HCT116 (cell line): ENCODE measurements at regions not wholly inside any gene's neighbourhood (a gene's known extent, or its start where the extent isn't known, plus 50 kb on each side); places are given as distances from the start of the nearest gene placed in this dataset.

ENCODE experiments used
- ATAC-seq: fragments of 200-7000 bp; cut with Tn5 transposase; 2 replicates; pipeline ENCODE4 v1.9.1; 2020; ENCODE audit warnings: mild to moderate bottlenecking, moderate library complexity
- BruUV-seq: library from RNA; stranded (reverse); fragments of 400-500 nt; replicated peaks from 2 replicates; lab custom pipeline; 2021; lab: Mats Ljungman, UMichigan
- CTCF ChIA-PET: fragments of 300-600 bp; sonication (Branson Sonifier 250); formaldehyde crosslinking; loops from one replicate; lab custom pipeline; 2021; ENCODE audit warnings: antibody characterized with exemption; lab: Charles Lee
- POLR2A ChIA-PET: fragments of 300-600, 350-600 bp; sonication (Branson Sonifier 250); formaldehyde crosslinking; loops from one replicate; lab custom pipeline; 2021; ENCODE audit warnings: antibody characterized with exemption; lab: Charles Lee
- RAD21 ChIA-PET, 2 experiments: fragments of 300-600 bp; sonication (Branson Sonifier 250); formaldehyde crosslinking; loops; one replicate each; lab custom pipeline; 2023; ENCODE audit warnings: low total read pairs in 2 of 2; ENCODE audit not compliant: uncharacterized antibody in 2 of 2, unreplicated experiment in 2 of 2, low non-redundant PET in 1 of 2; lab: Charles Lee
- DNase-seq: peaks from one replicate; pipeline ENCODE4 v3.0.0-alpha.2; 2010; ENCODE audit warnings: low read depth, low spot score
- H2AFZ ChIP-seq: fragments of 200-600 bp; shearing (Covaris generic), sonication (generic); 2 replicates; pipeline ENCODE4 v1.6.1; 2017; ENCODE audit warnings: low read depth, mixed run types, mixed read lengths, antibody characterized with exemption, low read length; ENCODE audit not compliant: poor library complexity, severe bottlenecking
- H3K27ac ChIP-seq: 2 replicates; pipeline ENCODE4 v1.5.1; 2012; ENCODE audit warnings: low read depth, low read length
- H3K27me3 ChIP-seq: fragments of 200-600 bp; sonication (generic); 2 replicates; pipeline ENCODE4 v1.6.1; 2016; ENCODE audit warnings: mixed run types, low read length, mixed read lengths; ENCODE audit not compliant: insufficient read depth
- H3K36me3 ChIP-seq, 2 experiments: fragments of 200-500 bp in 1 of 2; fragments of 200-600 bp in 1 of 2; sonication (Bioruptor generic) in 1 of 2; sonication (generic) in 1 of 2; 2 replicates each; pipeline versions ENCODE4 v1.5.1 to v1.6.1; 2014 to 2016; ENCODE audit warnings: low read length in 2 of 2, inconsistent platforms in 1 of 2, mixed read lengths in 1 of 2, mixed run types in 1 of 2; ENCODE audit not compliant: insufficient read depth in 2 of 2, control insufficient read depth in 1 of 2
- H3K4me1 ChIP-seq, 2 experiments: fragments of 200-600 bp in 1 of 2; sonication (generic) in 1 of 2; 2 replicates each; pipeline versions ENCODE4 v1.5.1 to v1.6.1; 2012 to 2017; ENCODE audit warnings: low read length in 2 of 2, inconsistent platforms in 1 of 2, mild to moderate bottlenecking in 1 of 2, mixed read lengths in 1 of 2, mixed run types in 1 of 2, moderate library complexity in 1 of 2; ENCODE audit not compliant: insufficient read depth in 2 of 2, control insufficient read depth in 1 of 2
- H3K4me2 ChIP-seq: fragments of 200-600 bp; sonication (generic); 2 replicates; pipeline ENCODE4 v1.6.1; 2017; ENCODE audit warnings: mixed run types, low read length, mixed read lengths
- H3K4me3 ChIP-seq, 2 experiments: fragments of 200-600 bp in 1 of 2; sonication (generic) in 1 of 2; replicated peaks in 1 of 2; 2 replicates each; pipeline ENCODE4 v1.5.1; 2011 to 2016; ENCODE audit warnings: low read length in 2 of 2, control low read depth in 1 of 2, low read depth in 1 of 2, mild to moderate bottlenecking in 1 of 2, mixed read lengths in 1 of 2, mixed run types in 1 of 2
- H3K79me2 ChIP-seq: fragments of 200-600 bp; sonication (generic); 2 replicates; pipeline ENCODE4 v1.6.1; 2017; ENCODE audit warnings: mild to moderate bottlenecking, mixed run types, low read length, moderate library complexity, mixed read lengths; ENCODE audit not compliant: insufficient read depth
- H3K9ac ChIP-seq: fragments of 200-600 bp; sonication (generic); 2 replicates; pipeline ENCODE4 v1.6.1; 2016; ENCODE audit warnings: low read length, mixed read lengths
- H3K9me2 ChIP-seq: fragments of 200-600 bp; sonication (generic), shearing (Covaris generic); 2 replicates; pipeline ENCODE4 v1.6.1; 2017; ENCODE audit warnings: mixed run types, mild to moderate bottlenecking, moderate library complexity; ENCODE audit not compliant: insufficient read depth
- H3K9me3 ChIP-seq, 2 experiments: fragments of 200-500 bp in 1 of 2; fragments of 200-600 bp in 1 of 2; sonication (Bioruptor generic) in 1 of 2; sonication (generic) in 1 of 2; 2 replicates each; pipeline ENCODE4 v1.6.1; 2014 to 2017; ENCODE audit warnings: low read length in 2 of 2, mixed read lengths in 2 of 2, inconsistent platforms in 1 of 2, low read depth in 1 of 2, mild to moderate bottlenecking in 1 of 2, mixed run types in 1 of 2, moderate library complexity in 1 of 2; ENCODE audit not compliant: control insufficient read depth in 1 of 2, insufficient read depth in 1 of 2
- H4K20me1 ChIP-seq: fragments of 200-600 bp; sonication (generic), shearing (Covaris generic); 2 replicates; pipeline ENCODE4 v1.6.1; 2017; ENCODE audit warnings: mixed run types, mild to moderate bottlenecking, moderate library complexity; ENCODE audit not compliant: insufficient read depth
- CEBPB ChIP-seq: IDR thresholded peaks from 2 replicates; pipeline ENCODE4 v1.6.1; 2012; ENCODE audit warnings: low read depth
- EGR1 ChIP-seq: IDR thresholded peaks from 2 replicates; pipeline ENCODE4 v1.6.1; 2012; ENCODE audit warnings: low read depth
- ELF1 ChIP-seq: IDR thresholded peaks from 2 replicates; pipeline ENCODE4 v1.6.1; 2012; ENCODE audit warnings: low read depth, borderline replicate concordance
- EZH2 ChIP-seq: fragments of 200-600 bp; sonication (generic); IDR thresholded peaks from 2 replicates; pipeline ENCODE4 v1.6.1; 2017; ENCODE audit warnings: antibody characterized with exemption, mixed run types
- POLR2AphosphoS5 ChIP-seq: IDR thresholded peaks from 2 replicates; pipeline ENCODE4 v1.6.1; 2011; ENCODE audit warnings: mild to moderate bottlenecking, low read depth, low read length, moderate library complexity
- RAD21 ChIP-seq: IDR thresholded peaks from 2 replicates; pipeline ENCODE4 v1.6.1; 2012; ENCODE audit warnings: low read depth, mild to moderate bottlenecking
- SIN3A ChIP-seq: IDR thresholded peaks from 2 replicates; pipeline ENCODE4 v1.6.1; 2012; ENCODE audit warnings: low read depth
- YY1 ChIP-seq: IDR thresholded peaks from 2 replicates; pipeline ENCODE4 v1.6.1; 2011; ENCODE audit warnings: low read length, low read depth, moderate library complexity, mild to moderate bottlenecking; ENCODE audit not compliant: insufficient replicate concordance; ENCODE audit errors: extremely low read depth
- ZNF274 ChIP-seq: fragments of 200-500 bp; sonication (Bioruptor generic); IDR thresholded peaks from 2 replicates; pipeline ENCODE4 v1.6.1; 2014; ENCODE audit warnings: mild to moderate bottlenecking, low read depth, low read length, inconsistent platforms
- intact Hi-C: fragments of 100-400 bp; cut with micrococcal nuclease; formaldehyde crosslinking; loops from 2 replicates; pipeline ENCODE4 v1.10.0; 2022
- TF ChIP-seq, protein P1 (sequence below), 3 experiments: fragments of 200-600 bp in 1 of 3; sonication (generic) in 1 of 3; IDR thresholded peaks in 2 of 3; conservative IDR thresholded peaks in 1 of 3; 2 replicates each; pipeline ENCODE4 v1.5.1; 2012 to 2017; ENCODE audit warnings: low read depth in 2 of 3, low read length in 2 of 3, antibody characterized with exemption in 1 of 3, borderline replicate concordance in 1 of 3, control low read depth in 1 of 3, mild to moderate bottlenecking in 1 of 3, mixed read lengths in 1 of 3, mixed run types in 1 of 3, moderate library complexity in 1 of 3; ENCODE audit not compliant: insufficient read depth in 1 of 3

DNA sequence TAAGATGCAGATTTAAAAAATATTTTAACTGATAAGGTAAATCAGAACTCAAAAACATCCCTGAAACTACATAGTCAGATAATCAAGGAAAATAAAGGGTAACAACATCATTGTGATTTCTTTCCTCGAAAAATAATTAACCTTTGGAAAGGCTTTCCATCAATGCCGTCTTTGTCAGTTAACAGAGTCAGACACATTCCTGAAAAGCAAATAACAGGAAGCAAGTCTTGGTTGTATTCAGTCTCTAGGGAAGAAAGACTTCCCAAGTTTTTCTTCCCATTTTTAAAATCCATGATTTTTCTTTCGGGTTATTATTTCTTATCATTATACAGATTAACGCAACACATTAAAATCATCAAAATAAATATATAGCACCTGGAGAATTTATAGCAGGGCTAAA lies 256.4 kb upstream of the CDH6 start (continued):
- TF ChIP-seq, protein P1, sequence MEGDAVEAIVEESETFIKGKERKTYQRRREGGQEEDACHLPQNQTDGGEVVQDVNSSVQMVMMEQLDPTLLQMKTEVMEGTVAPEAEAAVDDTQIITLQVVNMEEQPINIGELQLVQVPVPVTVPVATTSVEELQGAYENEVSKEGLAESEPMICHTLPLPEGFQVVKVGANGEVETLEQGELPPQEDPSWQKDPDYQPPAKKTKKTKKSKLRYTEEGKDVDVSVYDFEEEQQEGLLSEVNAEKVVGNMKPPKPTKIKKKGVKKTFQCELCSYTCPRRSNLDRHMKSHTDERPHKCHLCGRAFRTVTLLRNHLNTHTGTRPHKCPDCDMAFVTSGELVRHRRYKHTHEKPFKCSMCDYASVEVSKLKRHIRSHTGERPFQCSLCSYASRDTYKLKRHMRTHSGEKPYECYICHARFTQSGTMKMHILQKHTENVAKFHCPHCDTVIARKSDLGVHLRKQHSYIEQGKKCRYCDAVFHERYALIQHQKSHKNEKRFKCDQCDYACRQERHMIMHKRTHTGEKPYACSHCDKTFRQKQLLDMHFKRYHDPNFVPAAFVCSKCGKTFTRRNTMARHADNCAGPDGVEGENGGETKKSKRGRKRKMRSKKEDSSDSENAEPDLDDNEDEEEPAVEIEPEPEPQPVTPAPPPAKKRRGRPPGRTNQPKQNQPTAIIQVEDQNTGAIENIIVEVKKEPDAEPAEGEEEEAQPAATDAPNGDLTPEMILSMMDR (IDR thresholded peaks at IDR 0.05 in 2 of 3, conservative IDR thresholded peaks at IDR 0.05 in 1 of 3; ENCODE audit: borderline replicate concordance in 1 of 3, insufficient read depth in 1 of 3, low read depth in 2 of 3, low read length in 2 of 3): no peak
- TF ChIP-seq ZNF274 (no peak), SIN3A (no peak), RAD21 (no peak)

DNA sequence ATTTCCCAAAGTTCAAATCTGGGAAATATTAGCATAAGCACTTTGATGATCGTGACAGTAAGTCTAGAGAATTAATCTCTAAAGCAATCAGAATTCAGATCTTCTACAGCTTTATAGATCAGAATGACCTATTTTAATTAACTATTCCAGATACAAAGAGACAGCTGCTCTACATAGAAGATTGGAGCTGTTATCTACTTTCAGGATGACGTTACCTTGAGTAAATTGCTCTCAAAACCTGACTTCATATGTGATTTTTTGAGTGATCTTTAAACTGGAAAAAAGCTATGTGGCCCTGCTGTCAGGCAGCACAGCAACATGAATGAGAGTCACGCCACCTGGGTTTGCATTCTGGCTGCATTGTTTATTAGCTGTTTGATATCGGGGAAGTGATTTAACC lies 259.9 kb upstream of the CDH6 start:
- CTCF ChIA-PET: no interaction called here
- DNase-seq (no peak), ATAC-seq (no peak)
- intact Hi-C loops: no loop called here
- Histone ChIP-seq H3K9ac (no peak overlapping the region), H3K36me3 (no peaks in the 10 kb centered on the region), H3K9me2 (no peaks in the 10 kb centered on the region), H3K9me3 (peaks cover 23 to 31% of the 10 kb centered on the region in 2 experiments; a peak in 2 of 4 replicates), H4K20me1 (no peaks in the 10 kb centered on the region; the same call in 1 of the 2 replicates), H3K79me2 (no peaks in the 10 kb centered on the region), H3K4me1 (no peaks in the 10 kb centered on the region), H2AFZ (no peak overlapping the region), H3K27me3 (no peaks in the 10 kb centered on the region), H3K27ac (no peak overlapping the region), H3K4me3 (no peak overlapping the region), H3K4me2 (no peak overlapping the region)
- TF ChIP-seq POLR2AphosphoS5 (no peak), YY1 (no peak), EGR1 (no peak), EZH2 (no peak), ELF1 (no peak), CEBPB (no peak), ZNF274 (no peak)
- POLR2A ChIA-PET: no interaction called here
- RAD21 ChIA-PET: no interaction called here
- BruUV-seq: no TSS peak
